ENCODE measurements at regions not wholly inside any gene's neighbourhood (a gene's known extent, or its start where the extent isn't known, plus 50 kb on each side); places are given as distances from the start of the nearest gene placed in this dataset.

- H2BK12ac ChIP-seq (ENCODE audit: low read length), result no peak overlapping the region
- H3K27ac ChIP-seq (ENCODE audit: low read depth, low read length), result no peak overlapping the region
- H2AK5ac ChIP-seq (ENCODE audit: low read length), result no peak overlapping the region
- H3K9me3 ChIP-seq (ENCODE audit: insufficient read depth, low read depth, low read length), result peaks cover 5% of the 10 kb centered on the region
- no peak overlapping the region for H4K12ac ChIP-seq (ENCODE audit: low read depth, low read length)
- H2BK120ac ChIP-seq (ENCODE audit: insufficient read depth, low read length, poor library complexity), result no peak overlapping the region
- H3K9ac ChIP-seq (ENCODE audit: low read length), result no peak overlapping the region
- H3K4me3 ChIP-seq (ENCODE audit: low read depth, low read length), result no peak overlapping the region
- no peaks in the 10 kb centered on the region for H3K27me3 ChIP-seq (ENCODE audit: insufficient read depth, low read length)
- no peak overlapping the region for H3K23ac ChIP-seq (ENCODE audit: low read length)
- H2BK5ac ChIP-seq (ENCODE audit: low read depth, low read length, poor library complexity), result no peak overlapping the region
- no peak overlapping the region for H4K8ac ChIP-seq (ENCODE audit: low read depth, low read length)
- no peaks in the 10 kb centered on the region for H3K36me3 ChIP-seq (ENCODE audit: control insufficient read depth in 1 of 2, insufficient read depth in 2 of 2, low read length in 2 of 2)
- H3K79me1 ChIP-seq (ENCODE audit: low read length), result no peaks in the 10 kb centered on the region
- H2AFZ ChIP-seq (ENCODE audit: insufficient read depth, low read length, poor library complexity), result no peak overlapping the region
- H3K79me2 ChIP-seq (ENCODE audit: control insufficient read depth, insufficient read depth, low read length, poor library complexity), result no peaks in the 10 kb centered on the region
- DNase-seq, result no peak
- no peak overlapping the region for H4K91ac ChIP-seq (ENCODE audit: low read depth, low read length)
- no peak overlapping the region for H3K4ac ChIP-seq (ENCODE audit: low read depth, low read length)
- H3K18ac ChIP-seq (ENCODE audit: low read length), result no peak overlapping the region
- WGBS (ENCODE audit: extremely low coverage, insufficient coverage, insufficient read length), result no CpG with 5 or more reads among the region's 4 CpGs
- no peak overlapping the region for H3K4me2 ChIP-seq (ENCODE audit: low read length)
- no peak overlapping the region for H3K14ac ChIP-seq (ENCODE audit: low read length)
- H3K4me1 ChIP-seq (ENCODE audit: control insufficient read depth in 1 of 2, insufficient read depth in 2 of 2, low read length in 2 of 2), result no peaks in the 10 kb centered on the region
Measured at GRCh38 chr13:76812206-76812897, 73.9 kb downstream of the KCTD12 start.

- H3K14ac ChIP-seq (ENCODE audit: low read length), result no peak overlapping the region
- H4K91ac ChIP-seq (ENCODE audit: low read depth, low read length), result no peak overlapping the region
- H3K4me1 ChIP-seq (ENCODE audit: control insufficient read depth in 1 of 2, insufficient read depth in 2 of 2, low read length in 2 of 2), result no peaks in the 10 kb centered on the region
- no peak for DNase-seq
- no CpG with 5 or more reads among the region's 1 CpG for WGBS (ENCODE audit: extremely low coverage, insufficient coverage, insufficient read length)
- no peak overlapping the region for H3K27ac ChIP-seq (ENCODE audit: low read depth, low read length)
- no peak overlapping the region for H4K12ac ChIP-seq (ENCODE audit: low read depth, low read length)
- no peak overlapping the region for H2BK12ac ChIP-seq (ENCODE audit: low read length)
- H3K27me3 ChIP-seq (ENCODE audit: insufficient read depth, low read length), result no peaks in the 10 kb centered on the region
- H3K9me3 ChIP-seq (ENCODE audit: insufficient read depth, low read depth, low read length), result peaks cover 2% of the 10 kb centered on the region
- no peak overlapping the region for H3K23ac ChIP-seq (ENCODE audit: low read length)
- H3K18ac ChIP-seq (ENCODE audit: low read length), result no peak overlapping the region
- no peak overlapping the region for H3K4ac ChIP-seq (ENCODE audit: low read depth, low read length)
- no peaks in the 10 kb centered on the region for H3K36me3 ChIP-seq (ENCODE audit: control insufficient read depth in 1 of 2, insufficient read depth in 2 of 2, low read length in 2 of 2)
- no peak overlapping the region for H3K9ac ChIP-seq (ENCODE audit: low read length)
- H3K79me1 ChIP-seq (ENCODE audit: low read length), result no peaks in the 10 kb centered on the region
- H2AK5ac ChIP-seq (ENCODE audit: low read length), result no peak overlapping the region
- H2BK120ac ChIP-seq (ENCODE audit: insufficient read depth, low read length, poor library complexity), result no peak overlapping the region
- no peak overlapping the region for H2AFZ ChIP-seq (ENCODE audit: insufficient read depth, low read length, poor library complexity)
- H3K4me2 ChIP-seq (ENCODE audit: low read length), result no peak overlapping the region
- no peak overlapping the region for H4K8ac ChIP-seq (ENCODE audit: low read depth, low read length)
- H2BK5ac ChIP-seq (ENCODE audit: low read depth, low read length, poor library complexity), result no peak overlapping the region
- no peak overlapping the region for H3K4me3 ChIP-seq (ENCODE audit: low read depth, low read length)
- no peaks in the 10 kb centered on the region for H3K79me2 ChIP-seq (ENCODE audit: control insufficient read depth, insufficient read depth, low read length, poor library complexity)
Measured at GRCh38 chr13:76809389-76809788, 76.8 kb downstream of the KCTD12 start.

GRCh38 chr13:76808927-76809326 lies 77.3 kb downstream of the KCTD12 start:
- Histone ChIP-seq H2BK120ac (ENCODE audit: insufficient read depth, low read length, poor library complexity) (no peak overlapping the region), H2BK12ac (ENCODE audit: low read length) (no peak overlapping the region), H3K79me2 (ENCODE audit: control insufficient read depth, insufficient read depth, low read length, poor library complexity) (no peaks in the 10 kb centered on the region), H4K8ac (ENCODE audit: low read depth, low read length) (no peak overlapping the region), H3K23ac (ENCODE audit: low read length) (no peak overlapping the region), H3K27ac (ENCODE audit: low read depth, low read length) (no peak overlapping the region), H2BK5ac (ENCODE audit: low read depth, low read length, poor library complexity) (no peak overlapping the region), H3K36me3 (ENCODE audit: control insufficient read depth in 1 of 2, insufficient read depth in 2 of 2, low read length in 2 of 2) (no peaks in the 10 kb centered on the region), H2AK5ac (ENCODE audit: low read length) (no peak overlapping the region), H3K18ac (ENCODE audit: low read length) (no peak overlapping the region), H3K9ac (ENCODE audit: low read length) (no peak overlapping the region), H3K14ac (ENCODE audit: low read length) (no peak overlapping the region), H3K4ac (ENCODE audit: low read depth, low read length) (no peak overlapping the region), H2AFZ (ENCODE audit: insufficient read depth, low read length, poor library complexity) (no peak overlapping the region), H3K4me3 (ENCODE audit: low read depth, low read length) (no peak overlapping the region), H3K9me3 (ENCODE audit: insufficient read depth, low read depth, low read length) (peaks cover 2% of the 10 kb centered on the region), H4K91ac (ENCODE audit: low read depth, low read length) (no peak overlapping the region), H4K12ac (ENCODE audit: low read depth, low read length) (no peak overlapping the region), H3K4me2 (ENCODE audit: low read length) (no peak overlapping the region), H3K4me1 (ENCODE audit: control insufficient read depth in 1 of 2, insufficient read depth in 2 of 2, low read length in 2 of 2) (no peaks in the 10 kb centered on the region), H3K27me3 (ENCODE audit: insufficient read depth, low read length) (no peaks in the 10 kb centered on the region), H3K79me1 (ENCODE audit: low read length) (no peaks in the 10 kb centered on the region)
- WGBS (ENCODE audit: extremely low coverage, insufficient coverage, insufficient read length), result no CpG with 5 or more reads among the region's 2 CpGs
- no peak for DNase-seq

- H4K8ac ChIP-seq (ENCODE audit: low read depth, low read length), result no peak overlapping the region
- WGBS (ENCODE audit: extremely low coverage, insufficient coverage, insufficient read length), result no CpG with 5 or more reads among the region's 4 CpGs
- H2BK12ac ChIP-seq (ENCODE audit: low read length), result no peak overlapping the region
- H3K4ac ChIP-seq (ENCODE audit: low read depth, low read length), result no peak overlapping the region
- no peak overlapping the region for H4K12ac ChIP-seq (ENCODE audit: low read depth, low read length)
- DNase-seq, result no peak
- H3K27me3 ChIP-seq (ENCODE audit: insufficient read depth, low read length), result no peaks in the 10 kb centered on the region
- H3K4me1 ChIP-seq (ENCODE audit: control insufficient read depth in 1 of 2, insufficient read depth in 2 of 2, low read length in 2 of 2), result no peaks in the 10 kb centered on the region
- H3K23ac ChIP-seq (ENCODE audit: low read length), result no peak overlapping the region
- H2BK5ac ChIP-seq (ENCODE audit: low read depth, low read length, poor library complexity), result no peak overlapping the region
- H3K18ac ChIP-seq (ENCODE audit: low read length), result no peak overlapping the region
- H3K36me3 ChIP-seq (ENCODE audit: control insufficient read depth in 1 of 2, insufficient read depth in 2 of 2, low read length in 2 of 2), result no peaks in the 10 kb centered on the region
- no peaks in the 10 kb centered on the region for H3K79me2 ChIP-seq (ENCODE audit: control insufficient read depth, insufficient read depth, low read length, poor library complexity)
- no peak overlapping the region for H2AFZ ChIP-seq (ENCODE audit: insufficient read depth, low read length, poor library complexity)
- H3K4me3 ChIP-seq (ENCODE audit: low read depth, low read length), result no peak overlapping the region
- no peak overlapping the region for H3K14ac ChIP-seq (ENCODE audit: low read length)
- H4K91ac ChIP-seq (ENCODE audit: low read depth, low read length), result no peak overlapping the region
- no peak overlapping the region for H2AK5ac ChIP-seq (ENCODE audit: low read length)
- no peak overlapping the region for H3K4me2 ChIP-seq (ENCODE audit: low read length)
- H3K9ac ChIP-seq (ENCODE audit: low read length), result no peak overlapping the region
- H3K9me3 ChIP-seq (ENCODE audit: insufficient read depth, low read depth, low read length), result no peaks in the 10 kb centered on the region
- H2BK120ac ChIP-seq (ENCODE audit: insufficient read depth, low read length, poor library complexity), result no peak overlapping the region
- no peak overlapping the region for H3K27ac ChIP-seq (ENCODE audit: low read depth, low read length)
- no peaks in the 10 kb centered on the region for H3K79me1 ChIP-seq (ENCODE audit: low read length)
Measured at GRCh38 chr13:76804801-76805200, 81.4 kb downstream of the KCTD12 start.

All from trophoblast cell (in vitro differentiated cells and primary cell).